HL-60 (cell line): ENCODE measurements at regions not wholly inside any gene's neighbourhood (a gene's known extent, or its start where the extent isn't known, plus 50 kb on each side); places are given as distances from the start of the nearest gene placed in this dataset.
A peak's percentile ranks its signal among the peaks of the same experiment; 100 is the strongest.

Source experiments
- CTCF ChIP-seq: IDR thresholded peaks from one replicate; pipeline ENCODE4 v1.5.1; 2011; ENCODE audit warnings: low read length, control low read depth, inconsistent platforms; ENCODE audit not compliant: insufficient read depth
- POLR2AphosphoS5 ChIP-seq: IDR thresholded peaks from 2 replicates; pipeline ENCODE4 v1.6.1; 2012; ENCODE audit warnings: low read depth
- SPI1 ChIP-seq: IDR thresholded peaks from 2 replicates; pipeline ENCODE4 v1.6.1; 2012; ENCODE audit warnings: low read depth, mild to moderate bottlenecking, borderline replicate concordance

DNA sequence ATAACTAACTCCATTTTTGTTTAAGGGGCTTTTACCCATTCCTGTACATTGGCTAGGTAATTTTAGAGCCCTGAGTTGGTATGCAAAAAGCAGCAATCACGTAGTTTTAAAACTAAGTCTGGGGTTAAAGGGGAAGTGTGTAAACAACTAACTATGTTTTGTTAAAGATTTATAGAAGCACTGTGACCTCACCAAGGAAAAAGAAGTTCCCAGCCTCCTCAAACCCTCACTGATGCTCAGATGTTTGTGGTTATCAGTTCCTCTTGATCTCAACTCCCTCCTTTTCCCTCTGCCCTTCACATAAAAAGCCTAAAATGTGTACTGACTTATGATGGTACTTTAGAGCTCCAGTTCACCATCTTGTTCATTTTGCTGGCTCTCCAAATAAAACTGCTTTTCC lies 119.9 kb upstream of the IRX6 start:
- TF ChIP-seq POLR2AphosphoS5 (no peak), SPI1 (peak; percentile 53; the same call in 1 of the 2 replicates), CTCF (no peak)
